ENCODE measurements at regions not wholly inside any gene's neighbourhood (a gene's known extent, or its start where the extent isn't known, plus 50 kb on each side); places are given as distances from the start of the nearest gene placed in this dataset.
"Not testable (repeated sequence)": the region's sequence is repeated elsewhere in the genome, so short reads cannot be mapped to it uniquely, and the experiment has no call there.

- TF ChIP-seq E4F1 (IDR thresholded peaks at IDR 0.05; ENCODE audit: borderline replicate concordance, partially characterized antibody) (no peak), ASH2L (IDR thresholded peaks at IDR 0.05; ENCODE audit: borderline replicate concordance, low read depth) (no peak), RBBP5 (conservative IDR thresholded peaks at IDR 0.05) (no peak), EGR1 (IDR thresholded peaks at IDR 0.05; ENCODE audit: borderline replicate concordance in 1 of 2, low read depth in 2 of 2, low read length in 2 of 2) (no peak), EP300 (IDR thresholded peaks at IDR 0.05; ENCODE audit: borderline replicate concordance in 1 of 2, control insufficient read depth in 1 of 2, low read depth in 2 of 2, low read length in 2 of 2) (no peak), HDGF (IDR thresholded peaks at IDR 0.05) (no peak)
- Histone ChIP-seq H3K4me3 (no peak overlapping the region), H3K9ac (ENCODE audit: control insufficient read depth, insufficient read depth, low read length) (no peak overlapping the region), H3K4me1 (ENCODE audit: control insufficient read depth, insufficient read depth, low read length) (no peaks in the 10 kb centered on the region), H3K27me3 (replicated peaks in 1 of 2; ENCODE audit: control insufficient read depth in 2 of 2, insufficient read depth in 2 of 2, low read length in 1 of 2) (no peaks in the 10 kb centered on the region), H3K9me3 (replicated peaks; ENCODE audit: control insufficient read depth, insufficient read depth, low read length) (no peaks in the 10 kb centered on the region), H3K4me2 (ENCODE audit: control insufficient read depth, insufficient read depth) (no peak overlapping the region), H3K79me2 (ENCODE audit: control insufficient read depth, insufficient read depth, low read length) (no peaks in the 10 kb centered on the region), H3K36me3 (ENCODE audit: control insufficient read depth in 2 of 2, insufficient read depth in 2 of 2, low read length in 1 of 2) (no peaks in the 10 kb centered on the region), H2AFZ (ENCODE audit: control insufficient read depth, low read depth, low read length) (no peak overlapping the region), H3K27ac (ENCODE audit: control insufficient read depth, insufficient read depth) (no peak overlapping the region), H4K20me1 (ENCODE audit: control insufficient read depth, insufficient read depth) (no peaks in the 10 kb centered on the region)
- no peak for ATAC-seq
- no TSS peak for BruUV-seq (replicated peaks)
- in situ Hi-C loops (cut with MboI) (no loop called here), intact Hi-C loops (cut with micrococcal nuclease; ENCODE audit: unreplicated experiment) (no loop called here)
- WGBS (ENCODE audit: insufficient coverage, insufficient replicate concordance, low lambda C conversion rate, missing lambda C conversion rate), result 84% methylated on average over 21 of the region's 22 CpGs
- RAD21 ChIA-PET (ENCODE audit: unreplicated experiment), result no interaction called here
- no peak for DNase-seq (ENCODE audit: low read depth, low spot score)
- CTCF ChIA-PET, result no interaction called here
- FAIRE-seq, result no peak
- POLR2A ChIA-PET, result no interaction called here
- SMC1A ChIA-PET (ENCODE audit: uncharacterized antibody, unreplicated experiment), result no interaction called here
Observed at GRCh38 chr4:3945511-3946290, 179.5 kb downstream of the ADRA2C start.

- in situ Hi-C loops (cut with MboI); H3K9me3 ChIP-seq (replicated peaks; ENCODE audit: control insufficient read depth, insufficient read depth, low read length); H3K27me3 ChIP-seq (replicated peaks in 1 of 2; ENCODE audit: control insufficient read depth in 2 of 2, insufficient read depth in 2 of 2, low read length in 1 of 2); intact Hi-C loops (cut with micrococcal nuclease; ENCODE audit: unreplicated experiment); H3K4me3 ChIP-seq; ATAC-seq; H3K36me3 ChIP-seq (ENCODE audit: control insufficient read depth in 2 of 2, insufficient read depth in 2 of 2, low read length in 1 of 2); DNase-seq (ENCODE audit: low read depth, low spot score); H3K27ac ChIP-seq (ENCODE audit: control insufficient read depth, insufficient read depth); H3K9ac ChIP-seq (ENCODE audit: control insufficient read depth, insufficient read depth, low read length); BruUV-seq (replicated peaks); H3K4me1 ChIP-seq (ENCODE audit: control insufficient read depth, insufficient read depth, low read length); CTCF ChIA-PET; H4K20me1 ChIP-seq (ENCODE audit: control insufficient read depth, insufficient read depth); H2AFZ ChIP-seq (ENCODE audit: control insufficient read depth, low read depth, low read length); RAD21 ChIA-PET (ENCODE audit: unreplicated experiment); SMC1A ChIA-PET (ENCODE audit: uncharacterized antibody, unreplicated experiment); H3K4me2 ChIP-seq (ENCODE audit: control insufficient read depth, insufficient read depth); H3K79me2 ChIP-seq (ENCODE audit: control insufficient read depth, insufficient read depth, low read length); POLR2A ChIA-PET; FAIRE-seq: not testable (repeated sequence)
- 90% methylated on average over 20 of the region's 20 CpGs for whole genome bisulfite sequencing (ENCODE audit: insufficient coverage, insufficient replicate concordance, low lambda C conversion rate, missing lambda C conversion rate)
Observed at GRCh38 chr4:3946553-3946952, 180.4 kb downstream of the ADRA2C start.

GRCh38 chr4:3947761-3948160 is 181.6 kb downstream of the ADRA2C start:
- 94% methylated on average over 21 of the region's 21 CpGs for WGBS (ENCODE audit: insufficient coverage, insufficient replicate concordance, low lambda C conversion rate, missing lambda C conversion rate)

More at GRCh38 chr4:3947761-3948160, 181.6 kb downstream of the ADRA2C start:
- H3K9ac ChIP-seq (ENCODE audit: control insufficient read depth, insufficient read depth, low read length); H3K27me3 ChIP-seq (replicated peaks in 1 of 2; ENCODE audit: control insufficient read depth in 2 of 2, insufficient read depth in 2 of 2, low read length in 1 of 2); POLR2A ChIA-PET; H3K36me3 ChIP-seq (ENCODE audit: control insufficient read depth in 2 of 2, insufficient read depth in 2 of 2, low read length in 1 of 2); SMC1A ChIA-PET (ENCODE audit: uncharacterized antibody, unreplicated experiment); RAD21 ChIA-PET (ENCODE audit: unreplicated experiment); H3K9me3 ChIP-seq (replicated peaks; ENCODE audit: control insufficient read depth, insufficient read depth, low read length); DNase-seq (ENCODE audit: low read depth, low spot score); FAIRE-seq; H2AFZ ChIP-seq (ENCODE audit: control insufficient read depth, low read depth, low read length); H3K4me1 ChIP-seq (ENCODE audit: control insufficient read depth, insufficient read depth, low read length); H3K4me3 ChIP-seq; BruUV-seq (replicated peaks); H3K27ac ChIP-seq (ENCODE audit: control insufficient read depth, insufficient read depth); ATAC-seq; H3K79me2 ChIP-seq (ENCODE audit: control insufficient read depth, insufficient read depth, low read length); H4K20me1 ChIP-seq (ENCODE audit: control insufficient read depth, insufficient read depth); H3K4me2 ChIP-seq (ENCODE audit: control insufficient read depth, insufficient read depth); CTCF ChIA-PET; in situ Hi-C loops (cut with MboI); intact Hi-C loops (cut with micrococcal nuclease; ENCODE audit: unreplicated experiment): not testable (repeated sequence)

All from GM12878 (cell line).